ENCODE measurements at regions not wholly inside any gene's neighbourhood (a gene's known extent, or its start where the extent isn't known, plus 50 kb on each side); places are given as distances from the start of the nearest gene placed in this dataset.
"Not testable (repeated sequence)": the region's sequence is repeated elsewhere in the genome, so short reads cannot be mapped to it uniquely, and the experiment has no call there.

DNA sequence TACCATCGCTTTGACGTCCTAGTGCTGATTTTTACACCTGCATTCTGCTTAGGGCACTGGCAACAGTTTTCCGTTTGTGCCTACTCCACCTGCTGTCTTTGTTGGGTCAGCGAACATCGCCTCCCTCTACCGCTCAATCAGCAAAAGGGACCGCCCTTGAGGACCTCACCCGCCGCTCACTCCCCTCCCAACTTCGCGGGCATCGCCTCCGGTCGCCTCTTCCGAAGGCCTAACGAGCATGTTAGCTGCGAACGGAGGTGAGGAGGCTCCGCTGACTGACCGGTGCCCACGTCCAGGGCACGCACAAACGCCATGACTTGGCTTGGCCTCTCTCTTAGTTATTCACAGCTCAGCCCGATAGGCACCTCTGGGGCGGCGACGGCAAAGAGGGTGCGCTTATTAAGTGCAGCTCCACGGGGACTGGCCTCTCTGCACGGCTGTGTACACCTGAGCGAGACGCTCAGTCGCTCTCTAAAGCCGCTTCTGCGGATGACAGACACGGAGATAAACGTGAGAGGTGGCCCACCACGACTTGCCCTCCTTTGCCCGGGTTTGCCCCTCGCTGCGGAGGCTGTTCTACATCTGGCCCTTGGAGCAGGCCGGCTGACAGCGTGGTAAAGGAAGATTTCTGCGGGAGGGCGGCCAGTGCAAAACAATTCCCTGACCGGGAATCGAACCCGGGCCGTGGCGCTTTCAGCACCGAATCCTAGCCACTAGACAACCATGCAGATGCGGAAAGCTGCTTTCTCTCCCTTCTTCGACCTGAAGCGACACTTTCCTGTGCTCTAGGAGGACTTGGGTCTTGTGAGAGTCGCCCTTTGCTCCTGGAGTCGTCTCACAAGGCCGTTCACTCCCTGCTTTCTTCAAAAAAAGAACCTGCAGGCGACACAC, 81.6 kb upstream of the FCGR1A start:
- not testable (repeated sequence) for DNase-seq

- DNase-seq = peak; percentile 89
Measured at GRCh38 chr1:149708192-149708853, 74.2 kb upstream of the FCGR1A start.

DNA sequence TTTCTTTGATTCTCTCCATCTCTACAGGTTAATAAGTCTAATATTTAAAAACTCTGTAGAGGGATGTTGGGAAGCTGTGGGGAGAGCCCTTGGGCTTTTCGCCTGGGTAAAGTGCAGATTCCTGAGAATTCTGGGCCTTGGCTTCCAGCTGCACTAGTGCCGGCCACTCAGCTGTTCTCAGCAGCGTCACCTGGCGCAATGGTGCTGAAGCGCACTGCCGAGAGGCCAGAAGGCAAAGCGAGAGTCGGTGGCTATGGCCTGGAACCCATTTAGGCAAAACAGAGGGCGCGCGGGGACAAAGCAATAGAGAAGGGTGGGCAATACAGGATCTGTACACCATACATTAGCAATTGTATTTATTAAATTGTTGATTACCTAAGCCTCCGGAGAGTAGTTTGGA, 70.8 kb upstream of the FCGR1A start:
- not testable (repeated sequence) for DNase-seq

- DNase-seq = peak; percentile 88
Measured at GRCh38 chr1:149712154-149712927, 70.2 kb upstream of the FCGR1A start.

DNA sequence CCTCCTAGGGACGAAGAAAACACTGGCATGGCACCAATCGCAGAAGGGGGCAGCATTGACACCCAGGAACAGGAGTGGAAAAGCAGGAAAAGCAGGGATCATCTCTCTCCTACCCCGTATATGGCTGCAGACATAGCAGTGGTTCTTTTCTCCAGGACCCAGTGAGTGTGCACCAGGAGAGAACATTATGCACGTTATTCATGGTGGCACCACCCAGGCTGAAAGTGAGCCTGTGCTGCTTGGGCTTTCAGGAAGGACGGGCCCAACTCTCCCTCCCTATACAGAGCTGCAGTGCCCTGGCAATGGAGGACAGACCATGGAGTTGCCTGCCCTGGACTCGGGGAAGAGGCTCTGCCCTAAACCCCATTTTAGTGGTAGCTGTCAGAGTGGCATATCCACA, 69.0 kb upstream of the FCGR1A start:
- not testable (repeated sequence) for DNase-seq

DNA sequence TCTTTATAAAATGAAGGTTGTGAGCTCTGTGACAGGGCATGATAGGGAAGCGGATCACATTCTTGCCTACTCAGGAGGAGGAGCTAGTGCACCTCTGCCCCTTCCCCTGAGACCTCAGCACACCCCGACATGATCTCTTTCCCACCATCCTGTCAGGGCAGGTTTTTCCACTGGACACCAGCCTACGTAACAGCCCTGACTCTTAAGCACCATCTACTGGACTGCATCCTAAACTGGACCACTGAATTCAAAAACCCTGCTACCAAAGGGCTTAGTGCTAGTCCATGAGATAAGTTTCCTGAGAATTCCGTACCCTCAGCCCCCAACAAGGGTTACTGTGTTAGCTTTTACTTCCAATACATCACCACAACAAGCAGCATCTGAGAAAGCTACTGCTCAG, 68.5 kb upstream of the FCGR1A start:
- not testable (repeated sequence) for DNase-seq

- DNase-seq = not testable (repeated sequence)
Measured at GRCh38 chr1:149724618-149725302, 57.7 kb upstream of the FCGR1A start.

DNA sequence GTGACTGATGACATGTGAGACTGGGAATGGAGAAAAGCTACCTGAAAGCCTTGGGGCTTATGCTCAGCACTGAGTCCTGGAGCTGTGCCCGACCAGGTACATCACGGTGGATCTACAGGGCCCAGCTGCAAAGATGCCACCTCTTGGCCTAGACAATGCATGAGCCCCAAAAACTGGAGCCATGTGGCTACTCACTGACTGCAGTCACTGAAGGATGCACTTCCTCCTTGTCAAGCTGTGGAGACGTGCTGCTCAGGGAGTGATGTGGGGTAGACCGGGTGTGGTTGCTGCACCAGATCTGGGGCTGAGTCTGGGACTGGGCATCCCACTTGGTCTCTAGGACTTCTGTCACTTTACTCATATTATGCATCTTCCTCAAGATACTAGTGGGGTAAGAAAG, 55.8 kb upstream of the FCGR1A start:
- DNase-seq = not testable (repeated sequence)

GRCh38 chr1:149728598-149728997, 53.9 kb upstream of the FCGR1A start:
- not testable (repeated sequence) for DNase-seq

All from SHP77 treated with DMSO at 0.1 percent for 48 hours (cell line).